Transverse colon (tissue), 4 donors: ENCODE measurements at regions not wholly inside any gene's neighbourhood (a gene's known extent, or its start where the extent isn't known, plus 50 kb on each side); places are given as distances from the start of the nearest gene placed in this dataset.
"Not testable (repeated sequence)": the region's sequence is repeated elsewhere in the genome, so short reads cannot be mapped to it uniquely, and the experiment has no call there.

Source experiments
- DNase-seq: peaks from one replicate; pipeline ENCODE4 v3.0.0-alpha.2; 2019
- H3K27ac ChIP-seq, 4 donors: fragments of 200-600 bp; sonication (generic); 2 replicates each; pipeline ENCODE4 v1.5.1; 2016 to 2018; ENCODE audit warnings: inconsistent platforms in 4 of 4
- H3K27me3 ChIP-seq: fragments of 200-600 bp; sonication (generic); 2 replicates; pipeline ENCODE4 v1.5.1; 2017; ENCODE audit warnings: inconsistent platforms
- H3K36me3 ChIP-seq, 4 donors: fragments of 200-600 bp; sonication (generic); 2 replicates each; pipeline ENCODE4 v1.5.1; 2017 to 2019; ENCODE audit warnings: inconsistent platforms in 4 of 4
- H3K4me1 ChIP-seq, 4 donors: fragments of 200-600 bp; sonication (generic); 2 replicates each; pipeline ENCODE4 v1.5.1; 2017 to 2020; ENCODE audit warnings: inconsistent platforms in 4 of 4
- H3K4me3 ChIP-seq, 4 donors: fragments of 200-600 bp; sonication (generic); 1 replicate in 1 of 4; 2 replicates in 3 of 4; pipeline versions ENCODE4 v1.5.1 to v1.6.1; 2017 to 2019; ENCODE audit warnings: inconsistent platforms in 4 of 4
- H3K9me3 ChIP-seq, 2 donors: fragments of 200-600 bp; sonication (generic); 2 replicates each; pipeline ENCODE4 v1.5.1; 2017 to 2019; ENCODE audit warnings: inconsistent platforms in 2 of 2
- EP300 ChIP-seq: sonication (generic); formaldehyde crosslinking; IDR thresholded peaks from one replicate; pipeline ENCODE4 v1.6.1; 2017; ENCODE audit warnings: antibody characterized with exemption, low read depth
- POLR2A ChIP-seq: fragments of 450-650 bp; IDR thresholded peaks from one replicate; pipeline ENCODE4 v1.6.1; 2016; ENCODE audit warnings: antibody characterized with exemption, mild to moderate bottlenecking, moderate library complexity
- POLR2AphosphoS5 ChIP-seq, 3 donors: sonication (generic); formaldehyde crosslinking; IDR thresholded peaks; one replicate each; pipeline ENCODE4 v1.6.1; 2016; ENCODE audit warnings: antibody characterized with exemption in 3 of 3
- WGBS, 2 donors: methylation state at CpG; one replicate each; pipeline ENCODE4 v1.1.5; 2018; ENCODE audit warnings: low coverage in 1 of 2; 5-methylcytosine and 5-hydroxymethylcytosine counted together
- in situ Hi-C, 4 donors: fragments of 200-750 bp; cut with MboI; loops; one replicate each; pipeline versions ENCODE4 v1.15.0 to v1.15.1; 2017; ENCODE audit warnings: low sequenced_read_pairs in 3 of 4, low pct_ligation_motif_present in 1 of 4, low pct_unique_long_range_greater_than_20kb in 1 of 4
- intact Hi-C: fragments of 100-400 bp; cut with DNase I; formaldehyde crosslinking; loops from one replicate; pipeline ENCODE4 v1.15.1; 2023; ENCODE audit warnings: low total_unique reads
- TF ChIP-seq, protein P1 (sequence below), 5 experiments: fragments of 200-600 bp in 3 of 5; fragments of 450-650 bp in 2 of 5; sonication (generic) in 3 of 5; IDR thresholded peaks; 1 replicate in 2 of 5; 2 replicates in 3 of 5; pipeline ENCODE4 v1.5.1; 2016 to 2017; ENCODE audit warnings: antibody characterized with exemption in 5 of 5, inconsistent platforms in 3 of 5, mild to moderate bottlenecking in 2 of 5, moderate library complexity in 1 of 5

GRCh38 chr11:37449146-37449545 is 851.1 kb upstream of the RAG2 start:
- intact Hi-C loops: no loop called here
- Histone ChIP-seq H3K9me3 (no peaks in the 10 kb centered on the region), H3K4me3 (no peak overlapping the region), H3K4me1 (no peaks in the 10 kb centered on the region), H3K36me3 (no peaks in the 10 kb centered on the region), H3K27ac (no peak overlapping the region), H3K27me3 (no peaks in the 10 kb centered on the region)
- 14 to 27% methylated on average over 3 of the region's 3 CpGs for WGBS, 2 donors
- no peak for DNase-seq
- no peak for TF ChIP-seq POLR2AphosphoS5 (IDR thresholded peaks at IDR 0.05)
- TF ChIP-seq POLR2A: no peak
- TF ChIP-seq, protein P1, sequence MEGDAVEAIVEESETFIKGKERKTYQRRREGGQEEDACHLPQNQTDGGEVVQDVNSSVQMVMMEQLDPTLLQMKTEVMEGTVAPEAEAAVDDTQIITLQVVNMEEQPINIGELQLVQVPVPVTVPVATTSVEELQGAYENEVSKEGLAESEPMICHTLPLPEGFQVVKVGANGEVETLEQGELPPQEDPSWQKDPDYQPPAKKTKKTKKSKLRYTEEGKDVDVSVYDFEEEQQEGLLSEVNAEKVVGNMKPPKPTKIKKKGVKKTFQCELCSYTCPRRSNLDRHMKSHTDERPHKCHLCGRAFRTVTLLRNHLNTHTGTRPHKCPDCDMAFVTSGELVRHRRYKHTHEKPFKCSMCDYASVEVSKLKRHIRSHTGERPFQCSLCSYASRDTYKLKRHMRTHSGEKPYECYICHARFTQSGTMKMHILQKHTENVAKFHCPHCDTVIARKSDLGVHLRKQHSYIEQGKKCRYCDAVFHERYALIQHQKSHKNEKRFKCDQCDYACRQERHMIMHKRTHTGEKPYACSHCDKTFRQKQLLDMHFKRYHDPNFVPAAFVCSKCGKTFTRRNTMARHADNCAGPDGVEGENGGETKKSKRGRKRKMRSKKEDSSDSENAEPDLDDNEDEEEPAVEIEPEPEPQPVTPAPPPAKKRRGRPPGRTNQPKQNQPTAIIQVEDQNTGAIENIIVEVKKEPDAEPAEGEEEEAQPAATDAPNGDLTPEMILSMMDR (IDR thresholded peaks at IDR 0.05): no peak
- no peak for TF ChIP-seq EP300
- in situ Hi-C loops: no loop called here

DNA sequence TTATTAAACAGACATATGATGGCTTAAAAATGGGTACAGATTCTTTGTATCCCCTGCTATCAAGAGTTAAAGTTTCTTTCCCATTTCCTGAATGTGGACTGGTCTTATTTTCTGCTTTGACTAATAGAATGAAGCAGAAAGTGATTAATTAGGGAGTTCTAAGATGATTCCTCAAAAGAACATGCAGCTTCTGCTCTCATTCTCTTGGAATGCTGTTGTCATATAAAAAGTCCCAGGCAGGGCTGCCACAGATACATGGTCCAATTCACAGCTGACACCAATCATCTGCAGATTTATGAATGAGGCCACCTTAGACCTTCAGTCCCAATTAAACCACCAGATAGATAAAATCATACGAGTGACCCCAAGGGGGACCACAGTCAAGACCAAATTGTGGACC is 844.5 kb upstream of the RAG2 start:
- no peaks in the 10 kb centered on the region for H3K27me3 ChIP-seq
- no peak for DNase-seq
- peaks cover 0 to 4% of the 10 kb centered on the region in 2 donors for H3K9me3 ChIP-seq
- no peak overlapping the region for H3K27ac ChIP-seq
- no peak overlapping the region for H3K4me3 ChIP-seq
- H3K4me1 ChIP-seq: no peaks in the 10 kb centered on the region
- WGBS, 2 donors: 70% methylated on average over 1 of the region's 1 CpG; no CpG with 5 or more reads in 1 of the 2 donors
- in situ Hi-C loops (no loop called here), intact Hi-C loops (no loop called here)
- TF ChIP-seq EP300: no peak
- TF ChIP-seq, protein P1 (IDR thresholded peaks at IDR 0.05): no peak
- no peak for TF ChIP-seq POLR2AphosphoS5 (IDR thresholded peaks at IDR 0.05)
- TF ChIP-seq POLR2A: no peak
- H3K36me3 ChIP-seq: no peaks in the 10 kb centered on the region

GRCh38 chr11:37431633-37432230 is 833.7 kb upstream of the RAG2 start:
- in situ Hi-C loops, H3K9me3 ChIP-seq, DNase-seq, H3K4me1 ChIP-seq, H3K27me3 ChIP-seq, H3K27ac ChIP-seq, H3K36me3 ChIP-seq, intact Hi-C loops, H3K4me3 ChIP-seq: not testable (repeated sequence)
- WGBS, 2 donors: 93 to 95% methylated on average over 3 to 21 of the region's 29 CpGs

DNA sequence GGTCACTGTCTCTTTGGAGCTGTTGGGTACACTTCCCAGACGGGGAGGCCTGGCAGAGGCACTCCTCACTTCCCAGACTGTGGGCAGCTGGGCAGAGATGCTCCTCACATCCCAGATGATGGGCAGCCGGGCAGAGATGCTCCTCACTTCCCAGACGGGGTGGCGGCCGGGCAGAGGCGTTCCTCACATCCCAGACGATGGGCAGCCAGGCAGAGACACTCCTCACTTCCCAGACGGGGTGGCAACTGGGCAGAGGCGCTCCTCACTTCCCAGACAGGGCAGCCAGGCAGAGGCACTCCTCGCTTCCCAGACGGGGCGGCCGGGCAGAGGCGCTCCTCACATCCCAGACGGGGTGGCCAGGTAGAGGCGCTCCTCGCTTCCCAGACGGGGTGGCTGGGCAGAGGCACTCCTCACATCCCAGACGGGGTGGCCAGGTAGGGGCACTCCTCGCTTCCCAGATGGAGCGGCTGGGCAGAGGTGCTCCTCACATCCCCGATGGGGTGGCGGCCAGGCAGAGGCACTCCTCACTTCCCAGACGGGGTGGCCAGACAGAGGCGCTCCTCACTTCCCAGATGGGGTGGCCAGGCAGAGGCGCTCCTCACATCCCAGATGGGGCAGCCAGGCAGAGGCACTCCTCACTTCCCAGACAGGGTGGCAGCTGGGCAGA is 833.1 kb upstream of the RAG2 start:
- intact Hi-C loops, H3K27me3 ChIP-seq, H3K4me3 ChIP-seq, DNase-seq, H3K36me3 ChIP-seq, H3K27ac ChIP-seq, H3K9me3 ChIP-seq, in situ Hi-C loops, H3K4me1 ChIP-seq: not testable (repeated sequence)
- 80 to 84% methylated on average over 6 to 19 of the region's 26 CpGs for WGBS, 2 donors

GRCh38 chr11:37422511-37422910 is 824.5 kb upstream of the RAG2 start:
- intact Hi-C loops (no loop called here), in situ Hi-C loops (no loop called here)
- no peak for DNase-seq
- Histone ChIP-seq H3K27me3 (no peaks in the 10 kb centered on the region), H3K36me3 (no peaks in the 10 kb centered on the region), H3K4me3 (no peak overlapping the region), H3K4me1 (no peaks in the 10 kb centered on the region), H3K9me3 (no peaks in the 10 kb centered on the region), H3K27ac (no peak overlapping the region)
- no peak for TF ChIP-seq POLR2AphosphoS5 (IDR thresholded peaks at IDR 0.05)
- TF ChIP-seq, protein P1 (IDR thresholded peaks at IDR 0.05): no peak
- TF ChIP-seq POLR2A: no peak
- no peak for TF ChIP-seq EP300
